Liver (tissue), 3 donors: ENCODE measurements at regions not wholly inside any gene's neighbourhood (a gene's known extent, or its start where the extent isn't known, plus 50 kb on each side); places are given as distances from the start of the nearest gene placed in this dataset.

Experiments used
- CTCF ChIP-seq: fragments of 150-350 bp; IDR thresholded peaks from 2 replicates; pipeline ENCODE4 v1.5.1; 2017; ENCODE audit warnings: improper control_type of control experiment, low read depth, low read length; ENCODE audit not compliant: missing input control
- FOXA1 ChIP-seq: IDR thresholded peaks from 2 replicates; pipeline ENCODE4 v1.6.1; 2016; ENCODE audit warnings: antibody characterized with exemption
- FOXA2 ChIP-seq: IDR thresholded peaks from 2 replicates; pipeline ENCODE4 v1.6.1; 2016; ENCODE audit warnings: antibody characterized with exemption
- GABPA ChIP-seq, 2 donors: IDR thresholded peaks in 1 of 2; conservative IDR thresholded peaks in 1 of 2; 2 replicates each; pipeline ENCODE4 v1.6.1; 2016; ENCODE audit warnings: antibody characterized with exemption in 2 of 2, mild to moderate bottlenecking in 1 of 2, moderate library complexity in 1 of 2
- HNF4G ChIP-seq: IDR thresholded peaks from 2 replicates; pipeline ENCODE4 v1.6.1; 2016; ENCODE audit warnings: antibody characterized with exemption
- JUND ChIP-seq, 2 donors: IDR thresholded peaks; 2 replicates each; pipeline ENCODE4 v1.6.1; 2016; ENCODE audit warnings: antibody characterized with exemption in 2 of 2
- MAX ChIP-seq: IDR thresholded peaks from 2 replicates; pipeline ENCODE4 v1.6.1; 2016; ENCODE audit warnings: antibody characterized with exemption
- RAD21 ChIP-seq, 2 donors: IDR thresholded peaks; 2 replicates each; pipeline ENCODE4 v1.6.1; 2016; ENCODE audit warnings: antibody characterized with exemption in 2 of 2, mild to moderate bottlenecking in 2 of 2
- REST ChIP-seq: IDR thresholded peaks from 2 replicates; pipeline ENCODE4 v1.6.1; 2016; ENCODE audit warnings: antibody characterized with exemption, mild to moderate bottlenecking
- RXRA ChIP-seq, 2 donors: IDR thresholded peaks; 2 replicates each; pipeline ENCODE4 v1.6.1; 2017 to 2018; ENCODE audit warnings: antibody characterized with exemption in 2 of 2, mild to moderate bottlenecking in 1 of 2
- SP1 ChIP-seq: IDR thresholded peaks from 2 replicates; pipeline ENCODE4 v1.6.1; 2018; ENCODE audit warnings: antibody characterized with exemption, mild to moderate bottlenecking
- TAF1 ChIP-seq: conservative IDR thresholded peaks from 2 replicates; pipeline ENCODE4 v1.6.1; 2016; ENCODE audit warnings: antibody characterized with exemption, mild to moderate bottlenecking
- YY1 ChIP-seq: IDR thresholded peaks from 2 replicates; pipeline ENCODE4 v1.6.1; 2016; ENCODE audit warnings: antibody characterized with exemption, mild to moderate bottlenecking
- ZBTB33 ChIP-seq: IDR thresholded peaks from 2 replicates; pipeline ENCODE4 v1.6.1; 2016; ENCODE audit warnings: antibody characterized with exemption
- donor health status: healthy.
- donor health status: healthy.

GRCh38 chr20:58084566-58084965 lies 143.9 kb downstream of the ANKRD60 start:
- TF ChIP-seq CTCF: no peak
- TF ChIP-seq TAF1: no peak
- no peak for TF ChIP-seq HNF4G
- TF ChIP-seq SP1: no peak
- no peak for TF ChIP-seq FOXA1
- no peak for TF ChIP-seq REST
- no peak for TF ChIP-seq RXRA (IDR thresholded peaks at IDR 0.05)
- no peak for TF ChIP-seq GABPA (IDR thresholded peaks at IDR 0.05 in 1 of 2, conservative IDR thresholded peaks at IDR 0.05 in 1 of 2)
- no peak for TF ChIP-seq RAD21 (IDR thresholded peaks at IDR 0.05)
- TF ChIP-seq ZBTB33: no peak
- TF ChIP-seq FOXA2: no peak
- no peak for TF ChIP-seq MAX
- TF ChIP-seq JUND (IDR thresholded peaks at IDR 0.05): no peak
- TF ChIP-seq YY1: no peak
